Activated naive CD8-positive, alpha-beta T cell treated with anti-CD3 and anti-CD28 coated beads, Interleukin-2, amount 50 U/mL, for 24 hours (primary cell): ENCODE measurements at regions not wholly inside any gene's neighbourhood (a gene's known extent, or its start where the extent isn't known, plus 50 kb on each side); places are given as distances from the start of the nearest gene placed in this dataset.
"Not testable (repeated sequence)": the region's sequence is repeated elsewhere in the genome, so short reads cannot be mapped to it uniquely, and the experiment has no call there.

Source experiments
- ATAC-seq: fragments of 150-1000 bp; cut with Tn5 transposase; one replicate; pipeline ENCODE4 v1.10.0; 2021
- DNase-seq: peaks from one replicate; pipeline ENCODE4 v3.0.0; 2021
- H3K27ac Mint-ChIP-seq: one replicate; pipeline ENCODE4 v1.8.0; 2021; ENCODE audit warnings: mild to moderate bottlenecking, mixed read lengths
- H3K27me3 Mint-ChIP-seq: one replicate; pipeline ENCODE4 v1.8.0; 2021; ENCODE audit warnings: mixed read lengths
- H3K36me3 Mint-ChIP-seq: one replicate; pipeline ENCODE4 v1.8.0; 2021; ENCODE audit warnings: low read depth, mixed read lengths
- H3K4me1 Mint-ChIP-seq: one replicate; pipeline ENCODE4 v1.8.0; 2021; ENCODE audit warnings: mixed read lengths
- H3K4me3 Mint-ChIP-seq: one replicate; pipeline ENCODE4 v1.8.0; 2021; ENCODE audit warnings: mild to moderate bottlenecking, moderate library complexity, mixed read lengths
- H3K9me3 Mint-ChIP-seq: one replicate; pipeline ENCODE4 v1.8.0; 2021; ENCODE audit warnings: mixed read lengths

DNA sequence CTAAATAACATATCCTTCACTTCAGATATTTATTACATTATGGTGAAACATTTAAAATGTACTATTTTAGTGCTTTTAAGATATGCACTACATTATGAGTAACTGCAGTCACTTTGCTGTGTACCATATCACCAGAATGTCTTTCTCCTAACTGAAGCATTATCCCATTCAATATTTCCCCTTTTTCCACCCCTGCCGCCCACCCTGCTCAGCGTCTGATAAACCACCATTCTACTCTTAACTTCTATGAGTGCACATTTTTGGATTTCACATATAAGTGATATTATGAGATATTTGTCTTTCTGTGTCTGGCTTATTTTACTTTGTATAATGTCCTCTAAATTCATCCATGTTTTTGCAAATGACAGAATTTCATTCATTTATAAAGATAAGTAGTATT, 126.4 kb downstream of the CCDC74A start:
- not testable (repeated sequence) for DNase-seq, ATAC-seq, H3K4me3 Mint-ChIP-seq, H3K27ac Mint-ChIP-seq, H3K9me3 Mint-ChIP-seq, H3K4me1 Mint-ChIP-seq, H3K36me3 Mint-ChIP-seq
- H3K27me3 Mint-ChIP-seq = peaks cover 17% of the 10 kb centered on the region

DNA sequence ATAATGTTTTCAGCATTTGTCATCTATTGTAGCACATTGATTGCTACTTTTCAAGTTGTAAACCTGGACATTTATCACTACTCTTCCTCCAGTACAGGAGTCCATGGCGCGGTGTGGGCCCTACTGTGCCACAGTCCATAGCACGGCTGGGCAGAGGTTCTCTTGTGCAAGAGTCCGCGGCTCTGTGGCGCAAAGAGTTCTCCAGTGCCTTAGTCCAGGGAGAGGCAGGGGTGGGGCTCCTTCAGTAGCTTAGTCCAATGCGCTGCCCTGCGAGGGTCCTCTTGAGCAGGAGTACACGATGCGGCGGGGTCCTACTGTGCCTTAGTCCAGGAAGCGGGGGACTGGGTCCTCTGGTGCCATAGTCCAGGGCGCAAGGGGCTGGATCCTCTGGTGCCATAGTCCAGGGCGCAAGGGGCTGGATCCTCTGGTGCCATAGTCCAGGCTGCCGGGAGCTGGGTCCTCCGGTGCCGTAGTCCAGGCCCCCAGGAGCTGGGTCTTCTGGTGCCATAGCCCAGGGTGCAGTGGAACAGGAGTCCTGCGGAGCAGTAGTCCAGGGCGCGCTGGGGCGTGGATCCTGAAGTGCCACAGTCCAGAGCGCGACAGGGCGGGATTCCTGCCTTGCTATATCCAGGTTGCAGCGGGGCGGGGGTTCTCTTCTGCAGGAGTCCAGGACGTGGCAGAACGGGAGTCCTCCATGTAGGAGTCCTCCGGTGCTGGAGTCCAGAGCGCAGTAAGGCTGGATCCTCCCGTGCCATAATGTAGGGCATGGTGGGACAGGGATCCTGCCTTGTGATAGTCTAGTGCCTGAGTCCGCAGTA, 129.3 kb downstream of the CCDC74A start:
- H3K27me3 Mint-ChIP-seq = peaks cover 15% of the 10 kb centered on the region
- H3K9me3 Mint-ChIP-seq = no peaks in the 10 kb centered on the region
- no peak overlapping the region for H3K27ac Mint-ChIP-seq
- H3K4me3 Mint-ChIP-seq = no peak overlapping the region
- H3K4me1 Mint-ChIP-seq = no peaks in the 10 kb centered on the region
- H3K36me3 Mint-ChIP-seq = no peaks in the 10 kb centered on the region
- no peak for ATAC-seq
- no peak for DNase-seq

DNA sequence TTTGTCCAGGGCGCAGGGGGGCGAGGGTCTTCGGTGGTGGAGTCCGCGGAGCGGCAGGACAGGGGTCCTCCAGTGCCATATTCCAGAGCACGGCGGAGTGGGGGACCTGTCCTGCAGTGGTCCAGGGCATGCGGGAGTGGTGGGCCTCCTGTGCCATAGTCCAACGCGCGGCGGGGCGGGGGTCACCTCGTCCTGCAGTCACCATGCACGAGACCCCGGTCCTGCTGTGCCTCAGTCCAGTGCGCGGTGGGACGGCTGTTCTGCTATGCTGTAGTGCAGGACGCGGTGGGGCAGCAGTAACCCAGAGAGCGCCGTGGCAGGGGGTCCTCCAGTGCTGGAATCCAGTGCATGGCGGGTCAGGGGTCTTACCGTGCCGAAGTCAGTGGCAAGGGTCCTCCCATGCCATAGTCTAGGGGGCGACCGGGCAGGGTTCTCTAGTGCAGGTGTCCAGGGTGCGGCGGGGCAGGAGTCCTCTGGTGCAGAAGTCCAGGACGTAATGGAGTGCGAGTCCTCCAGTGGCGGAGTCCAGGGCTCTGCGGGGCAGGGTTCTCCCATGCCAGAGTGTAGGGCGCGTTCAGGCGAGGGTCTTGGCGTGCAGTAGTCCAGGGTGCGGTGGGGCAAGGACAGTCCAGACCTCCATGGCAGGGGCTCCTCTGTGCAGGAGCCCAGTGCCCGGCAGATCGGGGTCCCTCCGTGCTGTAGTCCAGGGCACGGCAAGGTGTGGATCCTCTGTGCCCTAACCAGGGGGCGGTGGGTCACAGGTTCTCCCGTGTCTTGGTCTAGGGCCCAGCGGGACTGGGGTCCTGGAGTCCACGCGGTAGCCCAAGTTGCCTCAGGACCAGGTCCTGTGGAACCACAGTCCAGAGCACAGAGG, 130.4 kb downstream of the CCDC74A start:
- Mint-ChIP-seq H3K4me1 (no peaks in the 10 kb centered on the region), H3K36me3 (no peaks in the 10 kb centered on the region), H3K4me3 (no peak overlapping the region), H3K27ac (no peak overlapping the region), H3K9me3 (no peaks in the 10 kb centered on the region), H3K27me3 (peaks cover 11% of the 10 kb centered on the region)
- DNase-seq (no peak), ATAC-seq (no peak)

DNA sequence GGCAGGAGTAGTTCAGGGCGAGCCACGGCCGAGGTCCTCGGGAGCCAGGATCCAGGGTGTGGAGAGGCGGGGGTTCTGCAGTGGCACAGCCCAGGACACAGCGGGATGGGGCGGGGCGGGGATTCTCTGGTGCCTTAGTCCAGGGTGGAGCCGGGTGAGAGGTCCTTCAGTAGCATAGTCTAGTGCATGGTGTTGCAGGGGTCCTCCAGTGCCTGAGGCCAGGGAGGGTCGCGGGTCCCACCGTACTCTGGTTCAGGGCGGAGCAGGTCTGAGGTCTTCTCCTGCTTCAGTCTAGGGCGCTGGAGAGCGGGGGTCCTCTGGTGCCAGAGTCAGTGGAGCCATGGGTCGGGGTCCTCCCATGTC, 131.1 kb downstream of the CCDC74A start:
- Mint-ChIP-seq H3K36me3 (no peaks in the 10 kb centered on the region), H3K4me1 (no peaks in the 10 kb centered on the region), H3K27me3 (peaks cover 11% of the 10 kb centered on the region), H3K9me3 (no peaks in the 10 kb centered on the region), H3K4me3 (no peak overlapping the region), H3K27ac (no peak overlapping the region)
- ATAC-seq (no peak), DNase-seq (no peak)

DNA sequence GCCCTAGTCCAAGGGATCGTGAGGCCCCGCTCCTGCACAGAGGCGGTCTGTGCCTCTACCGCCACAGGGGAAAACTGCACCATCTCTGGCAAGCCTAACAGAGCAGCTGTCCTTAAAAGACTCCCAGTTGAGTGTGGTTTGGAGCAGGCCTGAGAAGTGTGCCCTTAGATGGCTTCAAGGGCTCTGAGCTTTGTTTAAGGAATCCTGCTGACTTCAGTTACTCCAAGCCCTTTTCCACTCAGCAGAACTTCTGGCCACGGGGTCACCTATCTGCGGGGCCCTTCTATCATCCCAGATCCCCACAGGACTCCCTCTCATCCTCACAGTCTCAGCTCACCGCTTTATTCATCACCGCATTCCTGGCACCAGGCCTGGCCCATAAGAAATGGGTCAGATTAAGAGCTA, 131.5 kb downstream of the CCDC74A start:
- Mint-ChIP-seq H3K4me1 (no peaks in the 10 kb centered on the region), H3K9me3 (no peaks in the 10 kb centered on the region), H3K36me3 (no peaks in the 10 kb centered on the region), H3K27ac (no peak overlapping the region), H3K27me3 (peaks cover 11% of the 10 kb centered on the region), H3K4me3 (no peak overlapping the region)
- DNase-seq (no peak), ATAC-seq (no peak)

DNA sequence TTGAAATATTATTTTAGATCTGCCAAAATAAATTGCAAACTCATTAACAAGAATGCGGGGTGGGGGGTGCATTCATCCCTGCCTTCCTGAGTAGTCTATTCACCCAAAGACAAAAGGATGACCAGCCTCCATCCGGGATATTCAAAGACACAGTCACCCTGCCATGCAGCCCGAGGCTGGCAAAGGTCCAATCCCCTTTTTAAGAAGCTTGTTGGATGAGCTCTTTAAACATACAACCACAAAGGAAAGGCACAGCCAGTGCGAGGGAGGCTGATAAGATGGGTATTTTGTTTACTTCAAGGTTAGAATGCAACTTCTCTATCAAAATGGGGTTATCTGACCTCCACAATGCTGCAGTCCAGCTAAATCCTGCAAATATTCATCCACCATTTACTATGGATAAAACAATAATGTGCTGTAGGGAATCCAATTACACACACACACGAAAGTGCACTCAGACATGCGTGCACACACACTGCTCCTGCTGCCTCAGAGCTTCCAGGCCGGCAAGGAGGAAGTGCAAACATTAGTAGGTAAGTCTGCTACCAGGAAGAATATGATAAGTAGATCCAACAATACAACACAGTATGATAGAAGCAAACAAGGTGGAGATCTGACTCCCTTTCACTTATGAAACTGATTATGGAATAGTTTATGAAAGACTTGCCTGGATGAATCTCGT, 133.6 kb downstream of the CCDC74A start:
- not testable (repeated sequence) for H3K27me3 Mint-ChIP-seq, DNase-seq, H3K36me3 Mint-ChIP-seq, ATAC-seq, H3K4me3 Mint-ChIP-seq, H3K4me1 Mint-ChIP-seq, H3K9me3 Mint-ChIP-seq, H3K27ac Mint-ChIP-seq

DNA sequence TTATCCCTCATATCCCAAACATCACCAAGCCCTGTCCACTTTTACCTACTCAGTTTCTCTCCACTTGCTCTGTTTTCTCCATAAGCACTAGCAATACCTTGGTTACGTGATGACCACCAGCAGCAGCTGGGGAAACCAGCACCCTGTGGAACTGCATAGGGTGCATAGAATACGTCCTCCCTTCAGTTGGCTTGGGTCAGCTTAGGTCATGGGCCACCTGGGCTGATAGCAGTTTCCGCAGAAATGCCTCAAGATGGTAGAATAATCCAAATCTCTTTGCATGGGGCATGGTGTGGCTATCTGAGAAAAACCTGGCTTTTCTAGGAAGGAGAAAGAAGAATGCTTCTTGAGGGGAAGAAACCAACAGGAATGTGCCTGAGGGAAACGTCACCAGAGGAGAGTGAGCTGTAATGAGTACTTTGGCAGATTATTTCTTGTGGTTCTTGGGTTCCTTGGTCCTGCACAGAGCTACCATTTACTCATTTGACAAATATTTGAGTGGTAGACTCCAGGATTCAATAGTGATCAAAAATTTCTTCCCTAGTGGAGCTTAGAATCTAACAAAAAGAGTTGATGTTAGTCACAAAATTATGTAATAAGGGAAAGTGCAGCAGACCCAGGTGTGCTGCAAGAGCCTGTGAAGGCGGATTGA, 134.3 kb downstream of the CCDC74A start:
- not testable (repeated sequence) for H3K27ac Mint-ChIP-seq, H3K9me3 Mint-ChIP-seq, H3K36me3 Mint-ChIP-seq, H3K4me1 Mint-ChIP-seq, H3K4me3 Mint-ChIP-seq, H3K27me3 Mint-ChIP-seq, DNase-seq, ATAC-seq

DNA sequence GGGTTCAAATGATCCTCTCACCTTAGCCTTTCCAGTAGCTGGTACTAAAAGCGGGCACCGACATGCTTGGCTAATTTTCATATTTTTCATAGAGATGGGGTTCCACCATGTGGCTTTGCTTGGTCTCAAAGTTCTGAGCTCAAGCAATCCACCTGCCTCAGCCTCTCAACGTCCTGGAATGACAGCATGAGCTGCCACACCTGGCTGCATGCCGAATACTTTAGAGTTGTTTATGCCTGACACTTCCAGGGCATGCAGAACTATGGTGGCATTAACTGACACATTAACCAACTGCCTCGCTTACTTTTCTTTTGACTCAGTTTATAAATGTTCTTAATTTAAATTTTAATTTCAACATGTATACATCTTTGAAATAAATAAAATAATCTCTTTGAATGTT, 135.8 kb downstream of the CCDC74A start:
- not testable (repeated sequence) for H3K9me3 Mint-ChIP-seq, H3K4me3 Mint-ChIP-seq, ATAC-seq, H3K4me1 Mint-ChIP-seq, H3K27me3 Mint-ChIP-seq, DNase-seq, H3K27ac Mint-ChIP-seq, H3K36me3 Mint-ChIP-seq

DNA sequence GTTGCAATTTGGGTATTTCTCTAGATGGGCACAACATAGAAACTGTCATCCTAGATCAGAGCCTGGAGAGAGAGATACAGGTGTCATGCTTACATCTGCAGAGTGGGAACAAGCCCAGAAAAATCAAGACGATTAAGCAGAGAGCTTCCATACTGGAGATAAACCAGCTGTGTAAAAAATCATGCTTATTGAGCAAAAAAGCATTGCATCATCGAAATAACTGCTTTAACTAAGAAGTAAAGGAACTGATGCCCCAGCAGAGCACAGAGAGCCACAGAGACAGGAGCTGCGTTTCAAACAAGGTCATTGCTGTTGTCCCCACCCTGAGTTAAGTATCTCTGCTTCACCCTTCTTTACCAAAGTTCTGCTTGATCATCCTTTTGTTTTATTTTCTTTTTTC, 138.0 kb downstream of the CCDC74A start:
- not testable (repeated sequence) for H3K9me3 Mint-ChIP-seq, DNase-seq, H3K27ac Mint-ChIP-seq, H3K4me3 Mint-ChIP-seq, H3K36me3 Mint-ChIP-seq, ATAC-seq, H3K4me1 Mint-ChIP-seq, H3K27me3 Mint-ChIP-seq

DNA sequence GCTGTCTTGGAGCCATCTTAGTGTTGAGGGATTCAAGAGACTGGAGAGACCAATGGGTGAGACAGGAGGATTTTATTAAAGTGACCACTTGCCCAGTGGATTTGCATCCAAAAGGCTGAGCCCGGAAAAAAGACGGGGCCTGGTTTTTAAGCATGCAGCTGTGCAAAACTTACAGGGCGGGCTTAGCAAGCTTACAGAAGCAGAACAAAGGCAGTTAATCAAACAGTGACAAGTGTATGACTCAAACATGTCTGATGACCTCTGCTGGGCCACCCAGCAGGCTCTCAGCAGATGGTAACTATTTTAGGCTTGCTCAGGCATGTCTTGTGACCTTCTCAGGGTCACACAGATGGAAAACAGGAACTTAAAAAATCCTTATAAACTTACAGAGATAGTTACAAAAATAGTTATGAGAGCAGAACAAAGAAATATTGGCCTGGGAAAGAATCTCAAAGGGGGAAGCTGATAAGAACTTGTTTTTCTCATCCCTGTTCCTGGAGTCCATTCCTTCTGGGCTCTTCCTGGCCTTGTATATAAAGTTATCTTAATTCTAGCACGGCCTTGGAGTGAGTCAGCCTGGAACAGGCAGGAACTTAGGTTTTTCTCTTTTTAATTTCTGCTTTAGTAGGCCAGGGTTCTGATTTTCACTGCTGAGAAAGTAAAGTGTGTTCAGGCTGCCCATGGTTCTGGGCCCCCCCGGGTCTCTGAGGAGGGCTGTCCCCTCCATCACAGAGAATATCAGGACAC, 141.3 kb downstream of the CCDC74A start:
- not testable (repeated sequence) for DNase-seq, H3K4me1 Mint-ChIP-seq, H3K9me3 Mint-ChIP-seq, H3K36me3 Mint-ChIP-seq, H3K4me3 Mint-ChIP-seq, H3K27me3 Mint-ChIP-seq, H3K27ac Mint-ChIP-seq, ATAC-seq

DNA sequence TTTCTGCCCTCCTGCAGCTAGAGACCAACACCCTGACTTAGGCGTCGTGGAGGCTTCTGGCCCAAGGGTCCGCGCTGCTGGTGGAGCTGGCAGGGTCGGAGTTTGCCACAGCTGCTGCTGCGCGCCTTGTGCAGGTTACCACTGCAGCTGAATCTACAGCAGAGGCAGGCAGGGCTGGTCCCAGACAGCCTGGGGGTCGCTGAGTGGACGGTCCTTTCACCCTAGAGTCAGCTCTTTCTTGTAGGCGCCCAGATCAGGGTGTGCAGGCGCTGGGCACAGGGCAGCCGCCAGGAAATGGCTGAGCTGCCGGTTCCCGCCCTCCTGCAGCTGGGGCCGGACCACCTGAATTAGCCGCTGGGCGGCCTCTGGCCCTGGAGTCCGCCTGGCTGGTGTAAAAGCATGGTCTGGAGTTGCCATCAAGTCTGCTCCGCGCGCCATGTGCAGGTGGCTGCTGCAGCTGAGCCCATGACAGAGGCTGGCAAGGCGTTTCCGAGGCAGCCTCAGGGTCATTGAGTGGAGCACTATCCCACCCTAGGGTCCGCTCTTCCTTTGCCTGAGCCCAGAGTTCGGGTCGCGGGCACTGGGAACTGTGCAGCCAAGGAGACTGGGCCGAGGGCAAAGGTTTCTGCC, 144.3 kb downstream of the CCDC74A start:
- not testable (repeated sequence) for H3K36me3 Mint-ChIP-seq, H3K4me3 Mint-ChIP-seq, H3K4me1 Mint-ChIP-seq, ATAC-seq, H3K9me3 Mint-ChIP-seq, DNase-seq, H3K27ac Mint-ChIP-seq
- H3K27me3 Mint-ChIP-seq = peaks cover 16% of the 10 kb centered on the region

DNA sequence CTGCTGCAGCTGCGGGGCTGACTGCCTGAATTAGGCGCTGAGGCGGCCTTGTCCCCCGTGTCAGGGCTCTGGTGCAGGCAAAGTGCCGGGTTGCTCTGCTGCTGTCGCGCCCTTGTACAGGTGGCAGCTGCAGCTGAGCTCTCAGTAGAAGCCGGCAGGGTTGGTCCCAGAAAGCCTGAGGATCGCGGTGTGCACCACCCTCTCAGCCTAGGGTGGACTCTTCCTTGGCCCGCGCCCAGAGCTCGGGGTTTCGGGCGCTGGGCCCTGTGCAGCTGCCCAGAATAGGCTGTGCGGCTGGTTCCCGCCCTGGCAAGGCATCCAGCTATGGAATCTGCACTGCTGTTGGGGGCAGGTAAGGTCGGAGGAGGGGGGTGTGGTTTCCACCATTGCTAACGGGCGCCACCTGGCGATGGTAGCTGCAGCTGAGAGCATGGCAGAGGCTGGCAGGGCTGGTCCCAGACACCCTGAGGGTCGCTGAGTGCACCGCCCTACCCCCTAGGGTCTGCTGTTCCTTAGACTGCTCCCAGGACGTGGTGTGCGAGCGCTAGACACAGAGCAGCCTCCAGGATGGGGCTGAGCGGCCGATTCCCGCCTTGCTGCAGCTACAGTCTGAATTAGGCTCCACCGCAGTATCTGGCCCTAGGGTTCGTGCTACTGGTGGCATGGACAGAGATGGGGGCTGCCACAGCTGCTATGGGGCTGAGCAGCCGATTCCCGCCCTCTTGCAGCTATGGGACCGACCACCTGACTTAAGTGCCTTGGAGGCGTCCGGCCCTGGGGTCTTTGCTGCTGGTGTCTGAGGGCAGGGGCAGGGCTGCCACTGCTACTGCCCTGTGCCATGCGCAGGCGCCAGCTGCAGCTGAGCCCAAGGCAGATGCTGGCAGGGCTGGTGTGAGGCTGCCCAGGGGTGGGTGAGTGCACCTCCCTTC, 145.0 kb downstream of the CCDC74A start:
- ATAC-seq (peak; percentile 91), DNase-seq (peak; percentile 62)
- not testable (repeated sequence) for H3K36me3 Mint-ChIP-seq, H3K4me1 Mint-ChIP-seq, H3K9me3 Mint-ChIP-seq, H3K27ac Mint-ChIP-seq
- Mint-ChIP-seq H3K4me3 (peak overlapping the region; percentile 29), H3K27me3 (peaks cover 16% of the 10 kb centered on the region)
